ENCODE measurements at regions not wholly inside any gene's neighbourhood (a gene's known extent, or its start where the extent isn't known, plus 50 kb on each side); places are given as distances from the start of the nearest gene placed in this dataset.
"Not testable (repeated sequence)": the region's sequence is repeated elsewhere in the genome, so short reads cannot be mapped to it uniquely, and the experiment has no call there.

DNA sequence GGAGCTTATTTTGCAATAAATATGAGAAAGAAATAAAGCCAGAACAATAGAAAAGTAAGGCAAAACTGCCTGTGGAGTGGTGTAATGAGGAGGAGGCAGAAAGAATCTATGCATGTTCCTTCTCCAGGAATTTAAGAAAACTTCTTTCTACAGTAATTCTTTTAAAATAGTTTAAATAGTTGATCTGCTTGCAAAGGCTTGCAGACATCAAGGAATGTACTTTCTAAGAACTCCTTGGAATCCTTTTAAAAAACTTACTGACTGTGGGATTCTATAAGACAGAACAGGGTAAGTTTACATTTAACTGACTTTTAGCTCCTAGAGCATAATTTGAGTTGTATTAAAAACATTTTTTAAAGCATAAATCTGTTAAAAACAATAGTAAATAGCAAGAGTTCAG is 63.2 kb upstream of the ALB start:
- TF ChIP-seq, protein P1, sequence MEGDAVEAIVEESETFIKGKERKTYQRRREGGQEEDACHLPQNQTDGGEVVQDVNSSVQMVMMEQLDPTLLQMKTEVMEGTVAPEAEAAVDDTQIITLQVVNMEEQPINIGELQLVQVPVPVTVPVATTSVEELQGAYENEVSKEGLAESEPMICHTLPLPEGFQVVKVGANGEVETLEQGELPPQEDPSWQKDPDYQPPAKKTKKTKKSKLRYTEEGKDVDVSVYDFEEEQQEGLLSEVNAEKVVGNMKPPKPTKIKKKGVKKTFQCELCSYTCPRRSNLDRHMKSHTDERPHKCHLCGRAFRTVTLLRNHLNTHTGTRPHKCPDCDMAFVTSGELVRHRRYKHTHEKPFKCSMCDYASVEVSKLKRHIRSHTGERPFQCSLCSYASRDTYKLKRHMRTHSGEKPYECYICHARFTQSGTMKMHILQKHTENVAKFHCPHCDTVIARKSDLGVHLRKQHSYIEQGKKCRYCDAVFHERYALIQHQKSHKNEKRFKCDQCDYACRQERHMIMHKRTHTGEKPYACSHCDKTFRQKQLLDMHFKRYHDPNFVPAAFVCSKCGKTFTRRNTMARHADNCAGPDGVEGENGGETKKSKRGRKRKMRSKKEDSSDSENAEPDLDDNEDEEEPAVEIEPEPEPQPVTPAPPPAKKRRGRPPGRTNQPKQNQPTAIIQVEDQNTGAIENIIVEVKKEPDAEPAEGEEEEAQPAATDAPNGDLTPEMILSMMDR (IDR thresholded peaks at IDR 0.05; ENCODE audit: low read depth, low read length) = no peak
- H3K4me1 ChIP-seq = no peaks in the 10 kb centered on the region
- H3K27me3 ChIP-seq = no peaks in the 10 kb centered on the region; the same call in 1 of the 2 replicates
- DNase-seq = no peak
- H3K36me3 ChIP-seq = no peaks in the 10 kb centered on the region
- no peaks in the 10 kb centered on the region for H3K9me3 ChIP-seq
- H3K4me3 ChIP-seq (ENCODE audit: low read depth, low read length) = no peak overlapping the region

DNA sequence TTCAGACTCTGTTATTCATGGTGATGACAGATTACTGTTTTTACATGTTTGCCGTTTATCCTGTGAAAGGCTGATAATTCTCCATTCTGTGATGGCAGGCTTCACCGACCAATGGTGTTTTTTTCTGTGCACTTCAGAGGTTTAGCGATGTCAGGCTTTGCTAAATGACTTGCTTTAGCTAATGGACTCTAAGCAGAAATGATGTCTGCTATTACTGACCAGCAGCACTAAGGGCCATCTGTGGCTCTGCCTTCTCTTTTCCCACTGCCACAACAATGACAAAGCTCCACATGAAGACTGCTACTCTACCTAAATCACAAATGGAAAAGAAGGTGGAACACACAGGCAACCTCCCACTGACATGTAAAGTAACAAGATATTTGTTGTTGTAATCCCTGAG is 68.4 kb upstream of the ALB start:
- TF ChIP-seq, protein P1 (IDR thresholded peaks at IDR 0.05; ENCODE audit: low read depth, low read length) = no peak
- Histone ChIP-seq H3K4me1 (no peaks in the 10 kb centered on the region), H3K9me3 (no peaks in the 10 kb centered on the region), H3K4me3 (ENCODE audit: low read depth, low read length) (no peak overlapping the region), H3K27me3 (no peaks in the 10 kb centered on the region; the same call in 1 of the 2 replicates), H3K36me3 (no peaks in the 10 kb centered on the region)
- no peak for DNase-seq

DNA sequence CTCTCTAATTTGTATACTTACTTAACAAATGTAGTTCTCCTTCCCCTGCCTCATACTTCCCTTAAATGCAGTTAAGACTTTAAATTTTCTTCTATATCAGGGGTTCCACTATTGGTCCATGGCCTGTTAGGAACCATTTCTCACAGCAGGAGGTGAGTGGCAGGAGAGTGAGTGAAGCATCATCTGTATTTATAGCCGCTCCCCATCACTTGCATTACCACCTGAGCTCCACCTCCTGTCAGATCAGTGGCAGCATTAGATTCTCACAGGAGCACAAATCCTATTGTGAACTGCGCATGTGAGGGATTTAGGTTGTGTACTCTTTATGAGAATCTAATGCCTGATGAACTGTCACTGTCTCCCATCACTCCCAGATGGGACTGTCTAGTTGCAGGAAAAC is 72.1 kb upstream of the ALB start:
- not testable (repeated sequence) for H3K4me3 ChIP-seq (ENCODE audit: low read depth, low read length); H3K36me3 ChIP-seq; H3K9me3 ChIP-seq; H3K27me3 ChIP-seq; DNase-seq; H3K4me1 ChIP-seq

DNA sequence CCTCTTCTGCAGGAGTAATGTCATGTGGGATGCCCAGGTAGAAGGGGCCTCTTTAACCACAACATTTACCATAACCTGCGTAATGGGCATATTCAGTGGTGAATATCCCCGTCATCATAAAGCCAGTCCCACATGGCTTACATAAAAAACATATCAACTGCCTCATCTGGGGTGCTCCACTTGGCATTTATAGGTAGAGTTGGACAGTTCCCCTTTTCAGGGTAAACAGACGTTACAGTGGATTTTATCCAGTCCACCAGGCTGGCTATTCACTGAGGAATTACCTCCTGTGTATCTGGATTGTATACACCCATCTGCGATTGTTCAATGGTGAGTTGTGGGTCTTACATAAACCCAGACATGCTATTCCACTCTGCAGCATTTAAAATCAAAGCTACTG is 70.7 kb upstream of the ANKRD17 start:
- Histone ChIP-seq H3K9me3 (no peaks in the 10 kb centered on the region), H3K36me3 (no peaks in the 10 kb centered on the region), H3K4me1 (no peaks in the 10 kb centered on the region), H3K27me3 (no peaks in the 10 kb centered on the region), H3K4me3 (ENCODE audit: low read depth, low read length) (no peak overlapping the region)
- TF ChIP-seq, protein P1 (IDR thresholded peaks at IDR 0.05; ENCODE audit: low read depth, low read length) = no peak
- no peak for DNase-seq

DNA sequence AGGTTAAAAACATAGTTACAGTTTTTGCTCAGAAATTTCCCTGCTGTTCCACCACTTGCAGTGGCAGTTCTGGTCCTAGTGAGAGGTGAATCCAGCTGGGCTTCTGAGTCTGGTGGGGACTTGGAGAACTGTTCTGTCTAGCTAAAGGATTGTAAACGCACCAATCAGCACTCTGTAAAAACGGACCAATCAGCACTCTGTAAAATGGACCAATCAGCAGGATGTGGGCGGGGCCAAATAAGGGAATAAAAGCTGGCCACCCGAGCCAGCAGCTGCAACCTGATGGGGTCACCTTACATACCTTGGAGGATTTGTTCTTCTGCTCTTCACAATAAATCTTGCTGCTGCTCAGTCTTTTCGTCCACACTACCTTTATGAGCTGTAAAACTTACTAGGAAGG is 67.2 kb upstream of the ANKRD17 start:
- DNase-seq; H3K36me3 ChIP-seq; H3K4me1 ChIP-seq; H3K4me3 ChIP-seq (ENCODE audit: low read depth, low read length); H3K9me3 ChIP-seq; H3K27me3 ChIP-seq: not testable (repeated sequence)

DNA sequence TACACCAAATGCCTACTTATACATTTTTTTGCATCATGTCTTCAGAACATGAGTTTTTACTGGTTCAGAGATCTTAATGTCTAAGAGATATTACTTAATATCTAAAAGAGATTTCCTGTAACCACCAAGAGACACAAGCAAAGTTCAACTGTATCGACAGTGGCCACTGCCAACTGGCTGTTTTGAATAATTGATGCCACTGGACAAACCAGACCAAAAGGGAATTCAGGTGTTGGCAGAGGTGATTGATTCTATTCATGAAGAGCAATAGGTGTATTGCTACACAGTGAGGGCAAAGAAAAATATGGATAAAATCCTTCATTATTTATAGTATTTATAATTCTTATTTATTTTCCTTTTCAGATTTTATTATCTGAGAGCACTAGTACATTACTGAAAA is 58.5 kb upstream of the ANKRD17 start:
- H3K4me3 ChIP-seq (ENCODE audit: low read depth, low read length) = no peak overlapping the region
- no peaks in the 10 kb centered on the region for H3K4me1 ChIP-seq
- H3K9me3 ChIP-seq = no peaks in the 10 kb centered on the region; the same call in 1 of the 2 replicates
- H3K27me3 ChIP-seq = no peaks in the 10 kb centered on the region
- no peaks in the 10 kb centered on the region for H3K36me3 ChIP-seq
- DNase-seq = no peak
- TF ChIP-seq, protein P1 (IDR thresholded peaks at IDR 0.05; ENCODE audit: low read depth, low read length) = no peak

DNA sequence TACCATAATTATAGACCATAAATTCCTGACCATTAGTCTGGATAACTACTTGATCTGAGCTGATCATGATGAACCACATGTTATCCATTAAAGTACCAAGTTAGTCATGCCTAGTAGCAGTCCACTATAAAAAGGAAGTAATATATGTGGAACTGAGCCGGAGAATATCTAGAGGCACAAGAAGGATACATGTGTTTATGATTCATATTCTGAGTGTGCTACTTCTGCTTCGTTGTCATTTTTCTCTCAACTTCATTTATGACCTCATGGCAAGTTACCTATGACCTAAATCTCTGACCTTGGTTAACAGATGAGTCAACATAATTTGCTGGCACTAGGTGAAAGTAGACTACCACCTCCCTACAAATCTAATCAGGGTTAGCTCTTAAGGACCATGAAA is 56.5 kb upstream of the ANKRD17 start:
- TF ChIP-seq, protein P1 (IDR thresholded peaks at IDR 0.05; ENCODE audit: low read depth, low read length) = no peak
- H3K4me1 ChIP-seq = no peaks in the 10 kb centered on the region
- H3K4me3 ChIP-seq (ENCODE audit: low read depth, low read length) = no peak overlapping the region
- no peak for DNase-seq
- no peaks in the 10 kb centered on the region for H3K36me3 ChIP-seq
- no peaks in the 10 kb centered on the region for H3K27me3 ChIP-seq
- no peaks in the 10 kb centered on the region; the same call in 1 of the 2 replicates for H3K9me3 ChIP-seq

All from BE2C (cell line).